Esophagus muscularis mucosa (tissue), 4 donors: ENCODE measurements at regions not wholly inside any gene's neighbourhood (a gene's known extent, or its start where the extent isn't known, plus 50 kb on each side); places are given as distances from the start of the nearest gene placed in this dataset.
"Not testable (repeated sequence)": the region's sequence is repeated elsewhere in the genome, so short reads cannot be mapped to it uniquely, and the experiment has no call there.

ENCODE experiments used
- DNase-seq: peaks from one replicate; pipeline ENCODE4 v3.0.0-alpha.2; 2017; ENCODE audit errors: extremely low spot score
- H3K27ac ChIP-seq, 4 donors: fragments of 200-600 bp; sonication (generic); replicated peaks in 1 of 4; 1 replicate in 3 of 4; 2 replicates in 1 of 4; pipeline ENCODE4 v1.5.1; 2016 to 2019; ENCODE audit warnings: mild to moderate bottlenecking in 1 of 4
- H3K27me3 ChIP-seq, 4 donors: fragments of 200-600 bp; sonication (generic); one replicate each; pipeline versions ENCODE4 v1.5.1 to v1.6.0; 2016 to 2019
- H3K36me3 ChIP-seq, 4 donors: fragments of 200-600 bp; sonication (generic); one replicate each; pipeline ENCODE4 v1.5.1; 2016 to 2019
- H3K4me1 ChIP-seq, 4 donors: fragments of 200-600 bp; sonication (generic); one replicate each; pipeline ENCODE4 v1.5.1; 2016 to 2019
- H3K4me3 ChIP-seq, 4 donors: fragments of 200-600 bp; sonication (generic); 1 replicate in 2 of 4; 2 replicates in 2 of 4; pipeline ENCODE4 v1.5.1; 2016 to 2019; ENCODE audit warnings: mild to moderate bottlenecking in 4 of 4, moderate library complexity in 1 of 4
- H3K9me3 ChIP-seq, 4 donors: fragments of 200-600 bp; sonication (generic); 1 replicate in 3 of 4; 2 replicates in 1 of 4; pipeline ENCODE4 v1.5.1; 2016 to 2019
- CTCF ChIP-seq, 3 experiments: fragments of 200-600 bp in 2 of 3; fragments of 450-650 bp in 1 of 3; sonication (generic) in 2 of 3; IDR thresholded peaks; one replicate each; pipeline ENCODE4 v1.5.1; 2017 to 2019; ENCODE audit warnings: antibody characterized with exemption in 3 of 3, mild to moderate bottlenecking in 2 of 3, moderate library complexity in 1 of 3
- EP300 ChIP-seq: sonication (generic); formaldehyde crosslinking; IDR thresholded peaks from one replicate; pipeline ENCODE4 v1.6.1; 2017; ENCODE audit warnings: antibody characterized with exemption
- POLR2A ChIP-seq: fragments of 450-650 bp; IDR thresholded peaks from one replicate; pipeline ENCODE4 v1.6.1; 2017; ENCODE audit warnings: antibody characterized with exemption, moderate library complexity, mild to moderate bottlenecking, low read depth
- POLR2AphosphoS5 ChIP-seq, 2 donors: sonication (generic); formaldehyde crosslinking; IDR thresholded peaks; one replicate each; pipeline ENCODE4 v1.6.1; 2017; ENCODE audit warnings: antibody characterized with exemption in 2 of 2
- WGBS: methylation state at CpG from one replicate; pipeline ENCODE4 v1.1.5; 2018; 5-methylcytosine and 5-hydroxymethylcytosine counted together
- intact Hi-C: fragments of 100-400 bp; cut with DNase I; formaldehyde crosslinking; loops from one replicate; pipeline ENCODE4 v1.15.1; 2023

GRCh38 chr22:46047226-46047625 is 70.3 kb upstream of the WNT7B start:
- peak overlapping the region; percentile 93 to 100 (median 98) for H3K27ac ChIP-seq
- WGBS = 90% methylated on average over 13 of the region's 13 CpGs
- H3K4me1 ChIP-seq = peaks cover 74 to 92% (median 90%) of the 10 kb centered on the region in 4 donors
- intact Hi-C loops = no loop called here
- no peak for TF ChIP-seq EP300
- TF ChIP-seq POLR2AphosphoS5 (IDR thresholded peaks at IDR 0.05) = no peak
- no peak for TF ChIP-seq CTCF (IDR thresholded peaks at IDR 0.05)
- no peaks in the 10 kb centered on the region for H3K27me3 ChIP-seq
- H3K4me3 ChIP-seq = peak overlapping the region in 3 of 4 donors; percentile 5 to 72 (median 19)
- peaks cover 0 to 8% (median 3%) of the 10 kb centered on the region in 4 donors for H3K36me3 ChIP-seq
- H3K9me3 ChIP-seq = no peaks in the 10 kb centered on the region
- DNase-seq = no peak

GRCh38 chr22:46047841-46048595 is 71.1 kb upstream of the WNT7B start:
- H3K27me3 ChIP-seq = no peaks in the 10 kb centered on the region
- H3K9me3 ChIP-seq = no peaks in the 10 kb centered on the region
- DNase-seq = no peak
- TF ChIP-seq POLR2A = no peak
- TF ChIP-seq POLR2AphosphoS5 (IDR thresholded peaks at IDR 0.05) = peak in 1 of 2 donors; percentile 8
- 60% methylated on average over 14 of the region's 14 CpGs for WGBS
- peaks cover 0 to 8% (median 3%) of the 10 kb centered on the region in 4 donors for H3K36me3 ChIP-seq
- peak overlapping the region in 3 of 4 donors; percentile 5 to 72 (median 19) for H3K4me3 ChIP-seq
- H3K27ac ChIP-seq = peak overlapping the region; percentile 93 to 100 (median 98)
- H3K4me1 ChIP-seq = peaks cover 75 to 94% (median 91%) of the 10 kb centered on the region in 4 donors
- intact Hi-C loops = no loop called here

- H3K9me3 ChIP-seq, intact Hi-C loops, H3K27me3 ChIP-seq, DNase-seq, H3K4me3 ChIP-seq, H3K36me3 ChIP-seq: not testable (repeated sequence)
- Histone ChIP-seq H3K27ac (peak overlapping the region; percentile 93 to 100 (median 98)), H3K4me1 (peaks cover 70 to 89% (median 88%) of the 10 kb centered on the region in 4 donors)
- WGBS = 78% methylated on average over 7 of the region's 7 CpGs
Observed at GRCh38 chr22:46048661-46049060, 71.7 kb upstream of the WNT7B start.

GRCh38 chr22:46049726-46050450 is 72.9 kb upstream of the WNT7B start:
- no peaks in the 10 kb centered on the region for H3K9me3 ChIP-seq
- 85% methylated on average over 13 of the region's 14 CpGs for WGBS
- intact Hi-C loops = no loop called here
- H3K36me3 ChIP-seq = peaks cover 0 to 8% (median 3%) of the 10 kb centered on the region in 4 donors
- H3K4me3 ChIP-seq = no peak overlapping the region
- peaks cover 68 to 91% (median 88%) of the 10 kb centered on the region in 4 donors for H3K4me1 ChIP-seq
- no peaks in the 10 kb centered on the region for H3K27me3 ChIP-seq
- no peak for DNase-seq
- no peak for TF ChIP-seq POLR2A
- H3K27ac ChIP-seq = peak overlapping the region; percentile 99 to 100 (median 100)

GRCh38 chr22:46050451-46050845 is 73.5 kb upstream of the WNT7B start:
- intact Hi-C loops = no loop called here
- H3K36me3 ChIP-seq = peaks cover 0 to 8% (median 3%) of the 10 kb centered on the region in 4 donors
- H3K4me1 ChIP-seq = peaks cover 72 to 93% (median 90%) of the 10 kb centered on the region in 4 donors
- DNase-seq = no peak
- H3K4me3 ChIP-seq = no peak overlapping the region
- 83% methylated on average over 7 of the region's 7 CpGs for WGBS
- H3K27ac ChIP-seq = peak overlapping the region; percentile 99 to 100 (median 100)
- no peak for TF ChIP-seq CTCF (IDR thresholded peaks at IDR 0.05)
- TF ChIP-seq EP300 = no peak
- no peak for TF ChIP-seq POLR2A
- TF ChIP-seq POLR2AphosphoS5 (IDR thresholded peaks at IDR 0.05) = no peak
- no peaks in the 10 kb centered on the region for H3K27me3 ChIP-seq
- H3K9me3 ChIP-seq = no peaks in the 10 kb centered on the region

GRCh38 chr22:46050916-46051614 is 74.1 kb upstream of the WNT7B start:
- H3K4me1 ChIP-seq = peaks cover 72 to 93% (median 90%) of the 10 kb centered on the region in 4 donors
- H3K27ac ChIP-seq = peak overlapping the region; percentile 99 to 100 (median 100)
- intact Hi-C loops = no loop called here
- WGBS = 97% methylated on average over 8 of the region's 11 CpGs
- no peak overlapping the region for H3K4me3 ChIP-seq
- H3K9me3 ChIP-seq = no peaks in the 10 kb centered on the region
- DNase-seq = no peak
- H3K27me3 ChIP-seq = no peaks in the 10 kb centered on the region
- TF ChIP-seq POLR2A (no peak), CTCF (IDR thresholded peaks at IDR 0.05) (no peak), POLR2AphosphoS5 (IDR thresholded peaks at IDR 0.05) (no peak)
- H3K36me3 ChIP-seq = peaks cover 0 to 8% (median 3%) of the 10 kb centered on the region in 4 donors
